ENCODE measurements at regions not wholly inside any gene's neighbourhood (a gene's known extent, or its start where the extent isn't known, plus 50 kb on each side); places are given as distances from the start of the nearest gene placed in this dataset.

DNA sequence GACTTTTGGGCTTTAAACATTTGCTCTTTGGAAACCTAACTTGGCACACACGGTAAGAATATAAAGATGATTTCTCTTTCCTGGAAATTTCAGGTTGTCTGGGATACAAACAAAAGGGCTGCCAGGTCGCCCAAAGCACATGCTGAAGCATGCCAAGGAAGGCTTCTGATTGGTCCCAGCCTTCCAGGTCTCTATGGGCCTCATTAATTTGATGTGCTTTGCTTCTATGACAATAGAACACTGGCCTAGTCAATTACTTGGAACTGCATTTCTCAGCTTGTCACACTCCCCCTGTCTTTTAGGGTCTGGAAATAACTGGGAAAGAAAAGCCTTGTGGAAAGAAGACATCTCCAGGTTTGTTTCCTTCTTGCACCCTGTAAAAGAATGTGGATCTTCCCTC is 228.9 kb downstream of the ADCYAP1 start:
- TF ChIP-seq EP300 (IDR thresholded peaks at IDR 0.05; ENCODE audit: borderline replicate concordance in 1 of 2, low read depth in 1 of 2, low read length in 1 of 2) (no peak), RXRA (IDR thresholded peaks at IDR 0.05; ENCODE audit: borderline replicate concordance, low read depth) (no peak)
- TF ChIP-seq, protein P1, sequence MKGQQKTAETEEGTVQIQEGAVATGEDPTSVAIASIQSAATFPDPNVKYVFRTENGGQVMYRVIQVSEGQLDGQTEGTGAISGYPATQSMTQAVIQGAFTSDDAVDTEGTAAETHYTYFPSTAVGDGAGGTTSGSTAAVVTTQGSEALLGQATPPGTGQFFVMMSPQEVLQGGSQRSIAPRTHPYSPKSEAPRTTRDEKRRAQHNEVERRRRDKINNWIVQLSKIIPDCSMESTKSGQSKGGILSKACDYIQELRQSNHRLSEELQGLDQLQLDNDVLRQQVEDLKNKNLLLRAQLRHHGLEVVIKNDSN (IDR thresholded peaks at IDR 0.05; ENCODE audit: borderline replicate concordance, low read depth) = no peak
- no peak overlapping the region for H2AFZ ChIP-seq (ENCODE audit: low read depth)

DNA sequence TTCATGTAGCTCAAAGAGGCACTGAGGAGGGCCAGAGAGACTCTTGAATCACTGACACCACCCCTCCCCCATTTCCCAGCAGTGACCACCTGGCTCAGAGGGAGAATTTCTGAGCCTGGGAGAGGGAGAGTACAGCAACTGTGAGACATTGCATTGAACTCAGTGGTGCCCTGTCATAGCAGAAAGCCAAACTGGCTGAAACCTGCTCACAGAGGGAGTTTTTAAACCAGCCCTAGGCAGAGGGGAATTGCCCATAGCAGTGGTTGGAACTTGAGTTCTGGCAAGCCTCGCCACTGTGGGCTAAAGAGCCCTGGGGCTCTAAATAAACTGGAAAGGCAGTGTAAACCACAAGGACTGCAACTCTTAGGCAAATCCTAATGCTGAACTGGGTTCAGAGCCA is 243.1 kb downstream of the ADCYAP1 start:
- Histone ChIP-seq H3K9me3 (no peaks in the 10 kb centered on the region), H3K9me2 (no peaks in the 10 kb centered on the region), H3K4me3 (ENCODE audit: low read depth in 2 of 2, low read length in 1 of 2) (no peak overlapping the region), H3K9ac (no peak overlapping the region), H3F3A (replicated peaks; ENCODE audit: insufficient read depth) (no peaks in the 10 kb centered on the region), H3K4me1 (ENCODE audit: control insufficient read depth in 1 of 2, insufficient read depth in 2 of 2, low read depth in 1 of 2, low read length in 1 of 2) (no peaks in the 10 kb centered on the region), H3K27ac (ENCODE audit: low read depth in 2 of 2, low read length in 1 of 2) (no peak overlapping the region), H2AFZ (ENCODE audit: low read depth) (no peak overlapping the region), H3K4me2 (no peak overlapping the region), H3K36me3 (replicated peaks in 1 of 2; ENCODE audit: control insufficient read depth in 1 of 2, insufficient read depth in 2 of 2, low read length in 1 of 2) (no peaks in the 10 kb centered on the region), H3K79me2 (ENCODE audit: insufficient read depth) (no peaks in the 10 kb centered on the region), H3K27me3 (ENCODE audit: insufficient read depth) (no peaks in the 10 kb centered on the region), H4K20me1 (ENCODE audit: insufficient read depth) (no peaks in the 10 kb centered on the region)
- TF ChIP-seq RAD21 (IDR thresholded peaks at IDR 0.05; ENCODE audit: low read length) = no peak
- no peak for TF ChIP-seq MEF2A (IDR thresholded peaks at IDR 0.05; ENCODE audit: borderline replicate concordance, low read depth)
- 0% methylated on average over 1 of the region's 1 CpG for WGBS (ENCODE audit: low lambda C conversion rate)
- CTCF ChIA-PET = no interaction called here
- POLR2A ChIA-PET = no interaction called here
- no peak for DNase-seq

More for the DNA sequence above, 228.9 kb downstream of the ADCYAP1 start:
- Histone ChIP-seq H3K9me2 (no peaks in the 10 kb centered on the region), H3K4me1 (ENCODE audit: control insufficient read depth in 1 of 2, insufficient read depth in 2 of 2, low read depth in 1 of 2, low read length in 1 of 2) (no peaks in the 10 kb centered on the region), H3K9ac (no peak overlapping the region), H3K4me3 (ENCODE audit: low read depth in 2 of 2, low read length in 1 of 2) (no peak overlapping the region), H4K20me1 (ENCODE audit: insufficient read depth) (no peaks in the 10 kb centered on the region), H3K4me2 (no peak overlapping the region), H3K27me3 (ENCODE audit: insufficient read depth) (no peaks in the 10 kb centered on the region), H3K27ac (ENCODE audit: low read depth in 2 of 2, low read length in 1 of 2) (no peak overlapping the region), H3K36me3 (replicated peaks in 1 of 2; ENCODE audit: control insufficient read depth in 1 of 2, insufficient read depth in 2 of 2, low read length in 1 of 2) (no peaks in the 10 kb centered on the region), H3F3A (replicated peaks; ENCODE audit: insufficient read depth) (no peaks in the 10 kb centered on the region), H3K79me2 (ENCODE audit: insufficient read depth) (no peaks in the 10 kb centered on the region), H3K9me3 (no peaks in the 10 kb centered on the region; the same call in 1 of the 2 replicates)
- 0% methylated on average over 2 of the region's 2 CpGs for WGBS (ENCODE audit: low lambda C conversion rate)
- POLR2A ChIA-PET = no interaction called here
- DNase-seq = no peak
- CTCF ChIA-PET = interaction anchor here (0.7 kb wide), 1 partner anchor 29 kb away, joined by 3 read pairs; no protein-coding TSS in a partner anchor

DNA sequence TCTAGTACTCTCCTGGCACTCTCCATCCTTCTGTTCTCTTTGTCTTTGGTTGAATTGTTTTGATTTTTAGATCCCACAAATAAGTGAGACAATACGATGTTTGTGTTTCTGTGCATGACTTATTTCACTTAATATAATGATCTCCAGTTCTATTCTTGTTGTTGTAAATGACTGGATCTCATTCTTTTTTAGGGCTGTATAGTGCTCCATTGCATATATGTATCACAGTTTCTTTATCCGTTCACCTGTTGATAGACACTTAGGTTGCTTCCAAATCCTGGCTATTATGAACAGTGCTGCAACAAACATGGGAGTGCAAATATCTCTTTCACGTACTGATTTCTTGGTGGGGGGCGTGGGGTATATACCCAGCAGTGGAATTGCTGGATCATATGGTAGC is 245.0 kb downstream of the ADCYAP1 start:
- H3K4me2 ChIP-seq = no peak overlapping the region
- 10% methylated on average over 4 of the region's 4 CpGs for WGBS (ENCODE audit: low lambda C conversion rate)
- no peaks in the 10 kb centered on the region for H3F3A ChIP-seq (replicated peaks; ENCODE audit: insufficient read depth)
- no peak overlapping the region for H3K27ac ChIP-seq (ENCODE audit: low read depth in 2 of 2, low read length in 1 of 2)
- H3K4me3 ChIP-seq (ENCODE audit: low read depth in 2 of 2, low read length in 1 of 2) = no peak overlapping the region
- no peaks in the 10 kb centered on the region for H3K9me2 ChIP-seq
- no peaks in the 10 kb centered on the region for H3K79me2 ChIP-seq (ENCODE audit: insufficient read depth)
- H3K27me3 ChIP-seq (ENCODE audit: insufficient read depth) = no peaks in the 10 kb centered on the region
- no peak overlapping the region for H3K9ac ChIP-seq
- no peaks in the 10 kb centered on the region for H3K36me3 ChIP-seq (replicated peaks in 1 of 2; ENCODE audit: control insufficient read depth in 1 of 2, insufficient read depth in 2 of 2, low read length in 1 of 2)
- H3K4me1 ChIP-seq (ENCODE audit: control insufficient read depth in 1 of 2, insufficient read depth in 2 of 2, low read depth in 1 of 2, low read length in 1 of 2) = no peaks in the 10 kb centered on the region
- ChIA-PET CTCF (no interaction called here), POLR2A (no interaction called here)
- H3K9me3 ChIP-seq = no peaks in the 10 kb centered on the region
- no peak for DNase-seq
- no peak overlapping the region for H2AFZ ChIP-seq (ENCODE audit: low read depth)
- no peak for TF ChIP-seq SIN3A (IDR thresholded peaks at IDR 0.05; ENCODE audit: borderline replicate concordance, low read depth, low read length)
- no peak for TF ChIP-seq FOXM1 (IDR thresholded peaks at IDR 0.05; ENCODE audit: low read depth)
- TF ChIP-seq TEAD4 (IDR thresholded peaks at IDR 0.05; ENCODE audit: borderline replicate concordance, insufficient read depth) = no peak
- no peak for TF ChIP-seq EZH2phosphoT487 (IDR thresholded peaks at IDR 0.05; ENCODE audit: borderline replicate concordance, low read depth)
- H4K20me1 ChIP-seq (ENCODE audit: insufficient read depth) = no peaks in the 10 kb centered on the region

Data from SK-N-SH (cell line).